HEK293 (cell line): ENCODE measurements at regions not wholly inside any gene's neighbourhood (a gene's known extent, or its start where the extent isn't known, plus 50 kb on each side); places are given as distances from the start of the nearest gene placed in this dataset.

Source experiments
- CTCF ChIA-PET: fragments of 350-600 bp; formaldehyde crosslinking; extraction: SDS; loops from one replicate; lab custom pipeline; 2021; ENCODE audit warnings: antibody characterized with exemption; lab: Yijun Ruan, JAX
- POLR2A ChIA-PET: fragments of 300-600 bp; formaldehyde crosslinking; extraction: SDS; loops from one replicate; lab custom pipeline; 2020; ENCODE audit warnings: antibody characterized with exemption, inconsistent platforms; lab: Yijun Ruan, JAX
- H3K27ac ChIP-seq: fragments of 200-500 bp; sonication (Bioruptor generic); 2 replicates; pipeline ENCODE4 v1.5.1; 2014; ENCODE audit warnings: low read depth, low read length, control low read depth, inconsistent platforms; ENCODE audit errors: extremely low read depth
- H3K36me3 ChIP-seq, 2 experiments: fragments of 200-500 bp in 1 of 2; sonication (Bioruptor generic) in 1 of 2; 1 replicate in 1 of 2; 2 replicates in 1 of 2; pipeline ENCODE4 v1.5.1; 2014 to 2017; ENCODE audit warnings: inconsistent platforms in 2 of 2, low read length in 2 of 2; ENCODE audit not compliant: control insufficient read depth in 2 of 2, insufficient read depth in 1 of 2
- H3K4me1 ChIP-seq: fragments of 200-500 bp; sonication (Bioruptor generic); 2 replicates; pipeline ENCODE4 v1.5.1; 2014; ENCODE audit warnings: mild to moderate bottlenecking, low read length, inconsistent platforms; ENCODE audit not compliant: control insufficient read depth, insufficient read depth
- H3K4me3 ChIP-seq: 2 replicates; pipeline ENCODE4 v1.5.1; 2011; ENCODE audit warnings: low read depth, mild to moderate bottlenecking, control low read depth, low read length, moderate library complexity
- H3K9me3 ChIP-seq: fragments of 200-500 bp; sonication (Bioruptor generic); 2 replicates; pipeline ENCODE4 v1.5.1; 2014; ENCODE audit warnings: low read depth, low read length, inconsistent platforms; ENCODE audit not compliant: control insufficient read depth, insufficient read depth
- GFI1B ChIP-seq: fragments of 450-650 bp; formaldehyde crosslinking; IDR thresholded peaks from 2 replicates; pipeline ENCODE4 v1.5.1; 2016; ENCODE audit warnings: missing biosample characterization, missing genetic modification characterization
- HOXC10 ChIP-seq: sonication (generic); formaldehyde crosslinking; IDR thresholded peaks from 2 replicates; pipeline ENCODE4 v1.8.1; 2023; ENCODE audit warnings: mild to moderate bottlenecking, missing genetic modification reagents
- KLF17 ChIP-seq: fragments of 450-650 bp; formaldehyde crosslinking; IDR thresholded peaks from 2 replicates; pipeline ENCODE4 v1.5.1; 2016; ENCODE audit warnings: missing biosample characterization, missing genetic modification characterization
- KLF7 ChIP-seq: fragments of 450-650 bp; formaldehyde crosslinking; IDR thresholded peaks from 2 replicates; pipeline ENCODE4 v1.5.1; 2016; ENCODE audit warnings: missing biosample characterization, missing genetic modification characterization, borderline replicate concordance
- OSR2 ChIP-seq: fragments of 450-650 bp; formaldehyde crosslinking; IDR thresholded peaks from 2 replicates; pipeline ENCODE4 v1.5.1; 2016; ENCODE audit warnings: missing biosample characterization, missing genetic modification characterization
- PRDM10 ChIP-seq: fragments of 450-650 bp; formaldehyde crosslinking; IDR thresholded peaks from 2 replicates; pipeline ENCODE4 v1.5.1; 2016; ENCODE audit warnings: missing biosample characterization, missing genetic modification characterization
- PRDM6 ChIP-seq: fragments of 450-650 bp; formaldehyde crosslinking; IDR thresholded peaks from 2 replicates; pipeline ENCODE4 v1.5.1; 2017; ENCODE audit warnings: missing biosample characterization, missing genetic modification characterization
- SALL2 ChIP-seq: fragments of 450-650 bp; formaldehyde crosslinking; IDR thresholded peaks from 2 replicates; pipeline ENCODE4 v1.5.0; 2017; ENCODE audit warnings: missing biosample characterization, mild to moderate bottlenecking, missing genetic modification characterization, borderline replicate concordance
- SCRT2 ChIP-seq: fragments of 450-650 bp; formaldehyde crosslinking; IDR thresholded peaks from 2 replicates; pipeline ENCODE4 v1.5.1; 2016; ENCODE audit warnings: missing biosample characterization, missing genetic modification characterization
- ZBTB20 ChIP-seq: fragments of 450-650 bp; formaldehyde crosslinking; IDR thresholded peaks from 2 replicates; pipeline ENCODE4 v1.5.1; 2016; ENCODE audit warnings: missing biosample characterization, missing genetic modification characterization
- ZNF148 ChIP-seq: fragments of 450-650 bp; formaldehyde crosslinking; IDR thresholded peaks from 2 replicates; pipeline ENCODE4 v1.5.0; 2017; ENCODE audit warnings: missing biosample characterization, missing genetic modification characterization, borderline replicate concordance
- ZNF155 ChIP-seq: fragments of 450-650 bp; formaldehyde crosslinking; IDR thresholded peaks from 2 replicates; pipeline ENCODE4 v1.5.1; 2016; ENCODE audit warnings: missing biosample characterization, missing genetic modification characterization
- ZNF24 ChIP-seq: fragments of 450-650 bp; formaldehyde crosslinking; IDR thresholded peaks from 2 replicates; pipeline ENCODE4 v1.5.1; 2016; ENCODE audit warnings: missing biosample characterization, missing genetic modification characterization
- ZNF350 ChIP-seq: fragments of 450-650 bp; formaldehyde crosslinking; IDR thresholded peaks from 2 replicates; pipeline ENCODE4 v1.5.0; 2017; ENCODE audit warnings: missing biosample characterization, mild to moderate bottlenecking, missing genetic modification characterization
- ZNF362 ChIP-seq: fragments of 450-650 bp; formaldehyde crosslinking; IDR thresholded peaks from 2 replicates; pipeline ENCODE4 v1.5.1; 2016; ENCODE audit warnings: missing biosample characterization, missing genetic modification characterization
- ZNF391 ChIP-seq: fragments of 450-650 bp; formaldehyde crosslinking; IDR thresholded peaks from 2 replicates; pipeline ENCODE4 v1.5.1; 2016; ENCODE audit warnings: low read depth, missing biosample characterization, missing genetic modification characterization, borderline replicate concordance
- ZNF404 ChIP-seq: fragments of 450-650 bp; formaldehyde crosslinking; IDR thresholded peaks from 2 replicates; pipeline ENCODE4 v1.5.1; 2017; ENCODE audit warnings: missing biosample characterization, missing genetic modification characterization
- ZNF426 ChIP-seq: fragments of 450-650 bp; formaldehyde crosslinking; IDR thresholded peaks from 2 replicates; pipeline ENCODE4 v1.5.1; 2017; ENCODE audit warnings: missing biosample characterization, missing genetic modification characterization, mild to moderate bottlenecking, inconsistent platforms, moderate library complexity
- ZNF529 ChIP-seq: fragments of 450-650 bp; formaldehyde crosslinking; IDR thresholded peaks from 2 replicates; pipeline ENCODE4 v1.5.1; 2017; ENCODE audit warnings: missing genetic modification characterization, missing biosample characterization; ENCODE audit not compliant: insufficient replicate concordance
- ZNF600 ChIP-seq: fragments of 450-650 bp; formaldehyde crosslinking; IDR thresholded peaks from 2 replicates; pipeline ENCODE4 v1.5.1; 2016; ENCODE audit warnings: missing biosample characterization, missing genetic modification characterization
- ZNF639 ChIP-seq: fragments of 450-650 bp; formaldehyde crosslinking; IDR thresholded peaks from 2 replicates; pipeline ENCODE4 v1.5.1; 2016; ENCODE audit warnings: missing biosample characterization, missing genetic modification characterization
- ZNF701 ChIP-seq: fragments of 450-650 bp; formaldehyde crosslinking; IDR thresholded peaks from 2 replicates; pipeline ENCODE4 v1.5.1; 2016; ENCODE audit warnings: missing biosample characterization, missing genetic modification characterization
- ZNF837 ChIP-seq: fragments of 450-650 bp; formaldehyde crosslinking; IDR thresholded peaks from 2 replicates; pipeline ENCODE4 v1.5.1; 2016; ENCODE audit warnings: missing biosample characterization, missing genetic modification characterization

- TF ChIP-seq ZNF24 (tag by site-specific recombination) (no peak), PRDM10 (tag by site-specific recombination) (no peak), ZNF155 (tag by site-specific recombination) (no peak), ZNF148 (tag by site-specific recombination) (no peak), OSR2 (tag by site-specific recombination) (no peak), PRDM6 (tag by site-specific recombination) (no peak), ZNF362 (tag by site-specific recombination) (no peak), ZNF426 (no peak), KLF7 (tag by site-specific recombination) (no peak), KLF17 (tag by site-specific recombination) (no peak), ZNF391 (tag by site-specific recombination) (no peak), ZNF350 (tag by site-specific recombination) (no peak), SALL2 (no peak), ZNF701 (no peak), GFI1B (tag by site-specific recombination) (no peak)
- Histone ChIP-seq H3K36me3 (no peaks in the 10 kb centered on the region), H3K4me3 (no peak overlapping the region), H3K9me3 (no peaks in the 10 kb centered on the region), H3K4me1 (no peaks in the 10 kb centered on the region), H3K27ac (no peak overlapping the region)
- CTCF ChIA-PET = interaction anchor here (0.6 kb wide), 1 partner anchor 78 kb away, joined by 3 read pairs; no protein-coding TSS in a partner anchor
- POLR2A ChIA-PET = no interaction called here
Observed at GRCh38 chr7:85775431-85775830, 588.6 kb upstream of the SEMA3D start.

- Histone ChIP-seq H3K9me3 (no peaks in the 10 kb centered on the region), H3K36me3 (no peaks in the 10 kb centered on the region)
- POLR2A ChIA-PET = no interaction called here
- TF ChIP-seq SCRT2 (no peak), ZNF529 (no peak), ZNF837 (tag by site-specific recombination) (no peak), ZNF404 (tag by site-specific recombination) (no peak), ZNF639 (tag by site-specific recombination) (no peak), HOXC10 (no peak), ZNF600 (tag by site-specific recombination) (no peak), ZBTB20 (tag by site-specific recombination) (no peak)
Observed at GRCh38 chr7:85774986-85775385, 588.1 kb upstream of the SEMA3D start.

More at GRCh38 chr7:85774986-85775385, 588.1 kb upstream of the SEMA3D start:
- Histone ChIP-seq H3K27ac (no peak overlapping the region), H3K4me1 (no peaks in the 10 kb centered on the region; the same call in 1 of the 2 replicates), H3K4me3 (no peak overlapping the region)
- CTCF ChIA-PET = interaction anchor here (0.6 kb wide), 1 partner anchor 79 kb away, joined by 3 read pairs; no protein-coding TSS in a partner anchor
